ENCODE measurements at regions not wholly inside any gene's neighbourhood (a gene's known extent, or its start where the extent isn't known, plus 50 kb on each side); places are given as distances from the start of the nearest gene placed in this dataset.

- no peaks in the 10 kb centered on the region for H3K27me3 ChIP-seq (ENCODE audit: low read length)
Observed at GRCh38 chr4:108303488-108304177, 134.9 kb upstream of the LEF1 start.

GRCh38 chr4:108301545-108302251 lies 133.0 kb upstream of the LEF1 start:
- TF ChIP-seq CTCF (IDR thresholded peaks at IDR 0.05; ENCODE audit: insufficient read depth, low read length, poor library complexity, severe bottlenecking) (no peak), EZH2phosphoT487 (conservative IDR thresholded peaks at IDR 0.05; ENCODE audit: low read length) (no peak)
- no peak overlapping the region for H3K27ac ChIP-seq (ENCODE audit: low read depth, low read length)
- H3K9me2 ChIP-seq (replicated peaks; ENCODE audit: insufficient read depth, low read length) = no peaks in the 10 kb centered on the region
- H3K4me2 ChIP-seq (ENCODE audit: low read depth, low read length, poor library complexity, severe bottlenecking) = no peak overlapping the region
- no peaks in the 10 kb centered on the region for H3K27me3 ChIP-seq (ENCODE audit: low read length)
- H3K4me3 ChIP-seq (ENCODE audit: insufficient read depth, low read length, poor library complexity, severe bottlenecking) = no peak overlapping the region
- H3K9ac ChIP-seq (ENCODE audit: low read length) = no peak overlapping the region
- H4K20me1 ChIP-seq (ENCODE audit: low read depth, low read length) = no peaks in the 10 kb centered on the region
- no peaks in the 10 kb centered on the region for H3K9me3 ChIP-seq (ENCODE audit: insufficient read depth, low read length)
- no peaks in the 10 kb centered on the region for H3F3A ChIP-seq (ENCODE audit: insufficient read depth)
- H3K36me3 ChIP-seq (ENCODE audit: low read length) = no peaks in the 10 kb centered on the region
- no peak overlapping the region for H2AFZ ChIP-seq (ENCODE audit: low read depth, low read length, severe bottlenecking)
- H3K79me2 ChIP-seq (ENCODE audit: insufficient read depth, low read length) = no peaks in the 10 kb centered on the region

More at GRCh38 chr4:108303488-108304177, 134.9 kb upstream of the LEF1 start:
- no peaks in the 10 kb centered on the region for H3K9me2 ChIP-seq (replicated peaks; ENCODE audit: insufficient read depth, low read length)
- H3K4me3 ChIP-seq (ENCODE audit: insufficient read depth, low read length, poor library complexity, severe bottlenecking) = no peak overlapping the region
- H3F3A ChIP-seq (ENCODE audit: insufficient read depth) = no peaks in the 10 kb centered on the region
- no peaks in the 10 kb centered on the region for H3K36me3 ChIP-seq (ENCODE audit: low read length)
- H3K79me2 ChIP-seq (ENCODE audit: insufficient read depth, low read length) = no peaks in the 10 kb centered on the region
- H2AFZ ChIP-seq (ENCODE audit: low read depth, low read length, severe bottlenecking) = no peak overlapping the region
- no peak overlapping the region for H3K9ac ChIP-seq (ENCODE audit: low read length)
- H4K20me1 ChIP-seq (ENCODE audit: low read depth, low read length) = no peaks in the 10 kb centered on the region
- H3K9me3 ChIP-seq (ENCODE audit: insufficient read depth, low read length) = no peaks in the 10 kb centered on the region
- H3K27ac ChIP-seq (ENCODE audit: low read depth, low read length) = no peak overlapping the region
- H3K4me2 ChIP-seq (ENCODE audit: low read depth, low read length, poor library complexity, severe bottlenecking) = no peak overlapping the region
- TF ChIP-seq EZH2phosphoT487 (conservative IDR thresholded peaks at IDR 0.05; ENCODE audit: low read length) (no peak), CTCF (IDR thresholded peaks at IDR 0.05; ENCODE audit: insufficient read depth, low read length, poor library complexity, severe bottlenecking) (no peak)

GRCh38 chr4:108297605-108298004 lies 128.9 kb upstream of the LEF1 start:
- Histone ChIP-seq H3K9ac (ENCODE audit: low read length) (no peak overlapping the region), H3K9me2 (replicated peaks; ENCODE audit: insufficient read depth, low read length) (no peaks in the 10 kb centered on the region), H3K36me3 (ENCODE audit: low read length) (no peaks in the 10 kb centered on the region), H3K27me3 (ENCODE audit: low read length) (no peaks in the 10 kb centered on the region), H4K20me1 (ENCODE audit: low read depth, low read length) (no peaks in the 10 kb centered on the region), H3K9me3 (ENCODE audit: insufficient read depth, low read length) (no peaks in the 10 kb centered on the region), H3K27ac (ENCODE audit: low read depth, low read length) (no peak overlapping the region), H3K4me2 (ENCODE audit: low read depth, low read length, poor library complexity, severe bottlenecking) (no peak overlapping the region), H3K4me3 (ENCODE audit: insufficient read depth, low read length, poor library complexity, severe bottlenecking) (no peak overlapping the region), H2AFZ (ENCODE audit: low read depth, low read length, severe bottlenecking) (no peak overlapping the region), H3K79me2 (ENCODE audit: insufficient read depth, low read length) (no peaks in the 10 kb centered on the region), H3F3A (ENCODE audit: insufficient read depth) (no peaks in the 10 kb centered on the region)
- TF ChIP-seq EZH2phosphoT487 (conservative IDR thresholded peaks at IDR 0.05; ENCODE audit: low read length) (no peak), CTCF (IDR thresholded peaks at IDR 0.05; ENCODE audit: insufficient read depth, low read length, poor library complexity, severe bottlenecking) (no peak)

Measured in SU-DHL-6 (cell line).